ENCODE measurements at regions not wholly inside any gene's neighbourhood (a gene's known extent, or its start where the extent isn't known, plus 50 kb on each side); places are given as distances from the start of the nearest gene placed in this dataset.

DNA sequence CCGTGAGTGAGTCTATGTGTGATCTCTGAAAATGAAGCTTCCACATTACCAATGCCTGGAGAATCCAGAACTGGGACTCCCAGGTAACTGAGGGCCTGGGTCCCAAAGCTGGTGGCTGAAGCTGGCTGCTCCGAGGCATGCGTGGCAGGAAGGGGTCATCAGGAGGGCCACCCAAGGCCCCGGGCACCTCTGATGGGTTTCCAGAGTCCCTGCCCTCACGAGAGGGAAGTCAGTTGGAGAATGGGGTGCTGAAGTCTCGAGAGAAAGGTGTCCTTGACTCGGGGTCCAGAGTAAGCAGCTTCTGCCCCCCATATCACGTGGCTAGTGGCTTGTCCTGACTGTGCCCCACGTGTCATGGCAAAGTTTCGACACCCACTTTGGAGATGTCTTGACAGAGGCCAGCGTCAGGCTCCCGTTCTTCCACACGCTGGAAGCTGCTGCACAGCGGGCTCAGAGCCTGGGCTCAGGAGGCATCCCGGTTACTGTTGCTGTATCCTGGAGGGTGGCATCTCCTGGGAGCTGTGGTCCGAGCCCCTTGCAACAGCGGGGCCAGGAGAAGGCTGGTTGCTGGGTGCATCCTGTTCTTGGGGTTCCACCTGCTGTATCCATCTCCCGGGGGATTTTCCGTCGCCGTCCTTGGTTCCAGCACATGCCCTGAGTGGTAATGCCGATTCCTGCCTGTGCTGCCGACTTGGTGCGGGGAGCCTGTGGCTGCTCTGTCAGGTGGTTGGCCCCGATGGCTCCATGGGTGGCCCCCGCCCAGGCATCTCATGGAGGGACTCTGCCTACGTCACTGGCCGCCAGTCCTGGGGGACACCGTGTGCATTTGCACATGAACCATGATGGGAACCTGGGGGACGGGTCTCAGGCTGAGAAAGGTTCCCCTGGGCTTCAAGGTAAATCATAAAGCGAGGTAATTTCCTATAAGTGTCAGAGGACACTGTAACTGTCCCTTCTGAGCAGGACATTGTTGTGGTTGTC lies 183.3 kb upstream of the HDAC4 start:
- peaks cover 5% of the 10 kb centered on the region for H3K27me3 ChIP-seq (ENCODE audit: control insufficient read depth, insufficient read depth, low read length)
- H3K4me1 ChIP-seq (ENCODE audit: control insufficient read depth, insufficient read depth, low read length): no peaks in the 10 kb centered on the region
- H3K36me3 ChIP-seq (ENCODE audit: control insufficient read depth, insufficient read depth, low read length): no peaks in the 10 kb centered on the region
- H3K9ac ChIP-seq (ENCODE audit: low read length): no peak overlapping the region
- no peaks in the 10 kb centered on the region for H3K9me3 ChIP-seq (ENCODE audit: control insufficient read depth, low read length)
- H3K4me3 ChIP-seq (ENCODE audit: low read length): no peak overlapping the region

DNA sequence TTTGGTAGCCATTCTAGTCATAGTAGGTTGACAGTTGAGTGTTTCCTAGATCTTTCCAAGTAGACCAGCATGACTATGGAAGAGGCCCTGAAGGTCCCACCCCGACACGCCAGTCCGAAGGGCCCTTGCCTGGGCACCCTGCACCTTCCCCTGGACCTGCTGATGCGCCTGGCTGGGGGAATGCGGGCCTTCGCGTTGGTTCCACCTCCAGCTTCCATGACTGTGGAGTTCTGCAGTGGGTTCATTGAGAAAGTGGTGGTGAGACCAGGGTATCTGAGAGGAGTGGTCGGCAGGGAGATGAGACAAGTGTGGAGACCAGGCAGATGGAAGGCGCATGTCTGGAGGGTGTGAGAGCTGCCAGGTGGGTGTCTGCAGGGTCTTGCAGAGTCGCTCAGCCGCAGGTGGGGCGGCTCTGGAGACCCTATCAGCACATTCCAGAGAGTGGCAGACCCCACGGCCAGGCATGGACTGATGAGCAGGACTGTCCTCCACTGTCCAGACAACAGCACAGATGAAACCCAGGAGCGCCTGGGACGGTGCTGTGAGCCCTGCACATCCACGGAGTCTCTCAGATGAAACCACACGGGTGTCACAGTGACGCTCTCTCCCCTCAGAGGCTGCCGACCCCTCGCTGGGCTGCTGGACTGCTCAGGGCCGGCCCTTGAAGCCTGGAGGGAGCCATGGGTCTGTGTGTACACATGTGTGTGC lies 182.5 kb upstream of the HDAC4 start:
- H3K4me1 ChIP-seq (ENCODE audit: control insufficient read depth, insufficient read depth, low read length): no peaks in the 10 kb centered on the region
- peaks cover 5% of the 10 kb centered on the region for H3K27me3 ChIP-seq (ENCODE audit: control insufficient read depth, insufficient read depth, low read length)
- no peaks in the 10 kb centered on the region for H3K9me3 ChIP-seq (ENCODE audit: control insufficient read depth, low read length)

DNA sequence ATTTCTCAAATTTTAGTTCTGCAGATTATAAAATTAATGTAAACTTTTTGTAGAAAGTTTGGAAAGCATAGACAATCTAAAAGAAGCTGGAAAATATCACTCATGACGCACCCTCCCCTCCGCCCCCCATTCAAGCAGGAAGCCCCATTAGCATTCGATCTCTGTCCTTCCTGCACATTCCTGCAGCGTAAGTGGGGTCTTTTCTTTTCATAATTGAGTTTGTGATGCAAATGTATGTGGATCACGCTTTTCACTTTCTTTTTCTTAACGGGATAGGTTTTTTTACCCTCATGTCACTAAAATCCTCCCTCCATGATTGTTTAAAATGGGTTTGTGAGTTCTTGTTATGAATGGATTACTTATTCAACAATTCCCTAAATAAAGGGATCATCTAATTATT lies 181.7 kb upstream of the HDAC4 start:
- H3K36me3 ChIP-seq (ENCODE audit: control insufficient read depth, insufficient read depth, low read length): no peaks in the 10 kb centered on the region
- H3K4me3 ChIP-seq (ENCODE audit: low read length): no peak overlapping the region
- no peaks in the 10 kb centered on the region for H3K9me3 ChIP-seq (ENCODE audit: control insufficient read depth, low read length)
- H3K27me3 ChIP-seq (ENCODE audit: control insufficient read depth, insufficient read depth, low read length): peaks cover 7% of the 10 kb centered on the region
- H3K9ac ChIP-seq (ENCODE audit: low read length): no peak overlapping the region
- no peaks in the 10 kb centered on the region for H3K4me1 ChIP-seq (ENCODE audit: control insufficient read depth, insufficient read depth, low read length)

More for the DNA sequence above, 182.5 kb upstream of the HDAC4 start:
- no peak overlapping the region for H3K9ac ChIP-seq (ENCODE audit: low read length)
- H3K36me3 ChIP-seq (ENCODE audit: control insufficient read depth, insufficient read depth, low read length): no peaks in the 10 kb centered on the region
- no peak overlapping the region for H3K4me3 ChIP-seq (ENCODE audit: low read length)

DNA sequence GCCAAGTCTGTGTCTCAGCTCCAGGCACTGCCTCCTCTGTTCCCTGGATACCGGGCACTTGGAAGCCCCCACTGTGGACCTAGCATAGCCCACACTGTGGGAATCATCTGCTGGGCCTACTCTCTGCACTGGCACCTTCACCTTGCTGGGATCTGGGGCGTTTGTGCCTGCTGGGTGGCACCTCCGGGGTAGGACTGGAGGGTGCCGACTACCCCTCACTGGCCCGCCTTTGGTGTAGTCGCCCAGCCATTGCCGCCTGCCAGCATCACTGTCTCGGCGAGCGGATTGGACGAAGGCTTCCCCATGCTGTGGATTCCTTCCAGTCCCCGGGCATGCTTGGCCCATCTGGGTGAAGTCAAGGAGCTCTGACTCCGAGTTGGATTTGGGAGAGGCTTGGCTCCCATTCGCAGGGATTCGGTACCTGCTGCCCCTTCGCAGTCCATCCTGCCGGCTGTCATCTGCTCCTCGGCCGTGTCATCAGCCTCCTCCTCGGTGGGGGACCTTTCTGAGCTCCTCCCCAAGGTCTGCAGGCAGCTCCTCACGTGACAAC lies 180.6 kb upstream of the HDAC4 start:
- H3K36me3 ChIP-seq (ENCODE audit: control insufficient read depth, insufficient read depth, low read length): no peaks in the 10 kb centered on the region
- H3K4me3 ChIP-seq (ENCODE audit: low read length): no peak overlapping the region
- H3K9ac ChIP-seq (ENCODE audit: low read length): no peak overlapping the region
- no peaks in the 10 kb centered on the region for H3K9me3 ChIP-seq (ENCODE audit: control insufficient read depth, low read length)
- no peaks in the 10 kb centered on the region for H3K4me1 ChIP-seq (ENCODE audit: control insufficient read depth, insufficient read depth, low read length)
- peaks cover 14% of the 10 kb centered on the region for H3K27me3 ChIP-seq (ENCODE audit: control insufficient read depth, insufficient read depth, low read length)

DNA sequence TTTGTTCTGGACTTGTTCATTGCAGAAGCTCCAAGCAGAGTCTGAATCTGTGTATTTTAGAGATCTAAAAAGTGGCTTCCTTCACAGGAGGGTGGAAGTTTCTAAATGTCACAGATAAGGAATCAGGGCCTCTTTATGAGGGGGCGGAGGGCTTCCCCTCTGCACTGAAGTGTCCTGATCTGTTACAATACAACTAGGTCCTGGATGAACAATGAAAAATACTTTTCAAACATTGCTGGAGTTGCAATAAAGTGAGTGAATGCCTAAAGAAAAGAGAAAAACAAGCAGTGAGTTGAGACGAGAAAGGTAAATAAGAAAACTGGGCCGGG lies 179.3 kb upstream of the HDAC4 start:
- Histone ChIP-seq H3K4me3 (ENCODE audit: low read length) (no peak overlapping the region), H3K4me1 (ENCODE audit: control insufficient read depth, insufficient read depth, low read length) (no peaks in the 10 kb centered on the region), H3K9ac (ENCODE audit: low read length) (no peak overlapping the region)

DNA sequence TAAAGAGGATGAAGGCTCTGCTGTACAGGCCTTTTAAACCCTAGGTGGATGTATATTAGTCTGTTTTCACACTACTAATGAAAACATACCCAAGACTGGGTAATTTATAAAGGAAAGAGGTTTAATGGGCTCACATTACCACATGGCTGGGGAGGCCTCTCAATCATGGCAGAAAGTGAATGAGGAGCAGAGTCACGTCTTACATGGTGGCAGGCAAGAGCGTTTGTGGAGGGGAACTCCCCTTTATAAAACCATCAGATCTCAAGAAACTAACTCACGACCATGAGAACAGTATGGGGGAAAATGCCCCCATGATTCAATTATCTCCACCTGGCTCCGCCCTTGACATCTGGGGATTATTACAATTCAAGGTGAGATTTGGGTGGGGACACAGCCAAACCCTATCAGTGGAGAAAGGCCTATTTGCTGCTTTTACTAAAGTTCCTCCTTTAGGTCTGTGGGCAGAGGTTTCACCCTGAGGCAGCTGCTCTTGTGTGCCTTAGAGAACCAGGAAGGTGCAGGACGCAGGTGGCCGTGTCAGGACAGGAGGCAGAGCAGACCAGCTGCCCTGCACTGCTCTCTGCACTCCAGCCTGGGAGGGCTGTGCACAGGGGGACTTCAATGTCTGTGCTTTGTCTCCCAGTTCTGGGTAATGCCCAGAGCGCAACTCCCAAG lies 178.8 kb upstream of the HDAC4 start:
- no peak overlapping the region for H3K4me3 ChIP-seq (ENCODE audit: low read length)
- no peaks in the 10 kb centered on the region for H3K9me3 ChIP-seq (ENCODE audit: control insufficient read depth, low read length)
- H3K36me3 ChIP-seq (ENCODE audit: control insufficient read depth, insufficient read depth, low read length): no peaks in the 10 kb centered on the region
- no peak overlapping the region for H3K9ac ChIP-seq (ENCODE audit: low read length)
- H3K4me1 ChIP-seq (ENCODE audit: control insufficient read depth, insufficient read depth, low read length): no peaks in the 10 kb centered on the region
- H3K27me3 ChIP-seq (ENCODE audit: control insufficient read depth, insufficient read depth, low read length): peaks cover 20% of the 10 kb centered on the region

More for the DNA sequence above, 179.3 kb upstream of the HDAC4 start:
- H3K9me3 ChIP-seq (ENCODE audit: control insufficient read depth, low read length): no peaks in the 10 kb centered on the region
- H3K27me3 ChIP-seq (ENCODE audit: control insufficient read depth, insufficient read depth, low read length): peaks cover 18% of the 10 kb centered on the region
- H3K36me3 ChIP-seq (ENCODE audit: control insufficient read depth, insufficient read depth, low read length): no peaks in the 10 kb centered on the region

DNA sequence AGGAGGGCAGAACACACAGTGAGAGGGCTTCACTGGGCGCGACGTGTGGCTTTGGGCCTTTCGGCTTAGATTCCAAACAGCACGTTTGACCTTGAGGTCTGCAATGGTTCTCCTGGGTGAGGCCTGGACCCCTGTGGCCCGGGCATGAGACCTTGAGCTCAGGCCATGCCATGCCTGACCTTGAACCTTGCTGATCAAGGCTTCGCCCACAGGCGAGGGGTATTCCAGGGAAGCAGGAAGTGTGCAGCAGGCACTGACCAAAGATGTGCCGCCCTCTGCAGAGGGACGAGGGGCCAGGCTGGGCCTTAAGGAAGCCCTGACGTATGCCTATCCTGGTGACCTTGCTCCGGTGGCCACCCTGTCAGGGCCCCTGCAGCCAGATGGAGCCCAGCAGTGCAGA lies 178.3 kb upstream of the HDAC4 start:
- no peaks in the 10 kb centered on the region for H3K9me3 ChIP-seq (ENCODE audit: control insufficient read depth, low read length)
- no peaks in the 10 kb centered on the region for H3K4me1 ChIP-seq (ENCODE audit: control insufficient read depth, insufficient read depth, low read length)
- H3K36me3 ChIP-seq (ENCODE audit: control insufficient read depth, insufficient read depth, low read length): no peaks in the 10 kb centered on the region
- no peak overlapping the region for H3K4me3 ChIP-seq (ENCODE audit: low read length)
- peaks cover 26% of the 10 kb centered on the region for H3K27me3 ChIP-seq (ENCODE audit: control insufficient read depth, insufficient read depth, low read length)
- H3K9ac ChIP-seq (ENCODE audit: low read length): no peak overlapping the region

DNA sequence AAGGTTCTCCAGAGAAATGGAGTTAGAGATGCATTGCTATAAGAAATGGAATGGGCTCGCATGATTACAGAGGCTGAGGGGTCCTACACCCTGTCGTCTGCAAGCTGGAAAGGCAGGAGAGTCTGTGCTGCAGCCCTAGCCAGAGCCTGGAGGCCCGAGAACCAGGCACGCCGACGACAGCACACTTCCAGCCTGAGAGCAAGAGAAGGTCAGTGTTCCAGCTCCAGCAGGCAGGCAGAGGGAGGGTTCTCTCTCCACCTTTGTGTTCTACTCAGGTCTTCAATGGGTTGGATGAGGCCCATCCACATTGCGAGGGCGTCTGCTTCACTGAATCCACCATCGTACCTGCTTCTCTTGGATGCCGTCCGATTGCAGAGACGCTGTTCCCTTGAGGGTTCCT lies 177.6 kb upstream of the HDAC4 start:
- no peaks in the 10 kb centered on the region for H3K4me1 ChIP-seq (ENCODE audit: control insufficient read depth, insufficient read depth, low read length)
- peaks cover 26% of the 10 kb centered on the region for H3K27me3 ChIP-seq (ENCODE audit: control insufficient read depth, insufficient read depth, low read length)
- no peaks in the 10 kb centered on the region for H3K9me3 ChIP-seq (ENCODE audit: control insufficient read depth, low read length)
- H3K36me3 ChIP-seq (ENCODE audit: control insufficient read depth, insufficient read depth, low read length): no peaks in the 10 kb centered on the region
- H3K4me3 ChIP-seq (ENCODE audit: low read length): no peak overlapping the region
- no peak overlapping the region for H3K9ac ChIP-seq (ENCODE audit: low read length)

DNA sequence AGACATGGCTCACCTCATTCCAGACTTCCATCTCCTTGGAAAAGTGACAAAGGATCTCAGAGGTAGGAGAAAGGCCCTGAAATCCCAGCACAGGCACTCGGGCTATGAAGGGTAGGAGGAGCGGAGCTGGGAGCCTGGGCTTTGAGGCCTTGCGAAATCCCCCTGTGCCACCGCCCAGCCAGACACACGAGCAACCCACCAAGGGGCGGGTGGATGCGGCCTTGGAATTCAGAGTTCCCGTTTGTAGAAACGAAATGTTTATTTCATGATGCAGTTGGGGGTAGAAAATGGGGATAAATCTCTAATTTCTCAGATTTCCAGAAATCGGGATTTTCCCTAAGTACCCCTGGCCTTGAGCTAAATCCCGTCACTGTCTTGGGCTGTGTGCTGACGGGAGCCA lies 177.1 kb upstream of the HDAC4 start:
- H3K9me3 ChIP-seq (ENCODE audit: control insufficient read depth, low read length): no peaks in the 10 kb centered on the region
- H3K4me1 ChIP-seq (ENCODE audit: control insufficient read depth, insufficient read depth, low read length): no peaks in the 10 kb centered on the region

DNA sequence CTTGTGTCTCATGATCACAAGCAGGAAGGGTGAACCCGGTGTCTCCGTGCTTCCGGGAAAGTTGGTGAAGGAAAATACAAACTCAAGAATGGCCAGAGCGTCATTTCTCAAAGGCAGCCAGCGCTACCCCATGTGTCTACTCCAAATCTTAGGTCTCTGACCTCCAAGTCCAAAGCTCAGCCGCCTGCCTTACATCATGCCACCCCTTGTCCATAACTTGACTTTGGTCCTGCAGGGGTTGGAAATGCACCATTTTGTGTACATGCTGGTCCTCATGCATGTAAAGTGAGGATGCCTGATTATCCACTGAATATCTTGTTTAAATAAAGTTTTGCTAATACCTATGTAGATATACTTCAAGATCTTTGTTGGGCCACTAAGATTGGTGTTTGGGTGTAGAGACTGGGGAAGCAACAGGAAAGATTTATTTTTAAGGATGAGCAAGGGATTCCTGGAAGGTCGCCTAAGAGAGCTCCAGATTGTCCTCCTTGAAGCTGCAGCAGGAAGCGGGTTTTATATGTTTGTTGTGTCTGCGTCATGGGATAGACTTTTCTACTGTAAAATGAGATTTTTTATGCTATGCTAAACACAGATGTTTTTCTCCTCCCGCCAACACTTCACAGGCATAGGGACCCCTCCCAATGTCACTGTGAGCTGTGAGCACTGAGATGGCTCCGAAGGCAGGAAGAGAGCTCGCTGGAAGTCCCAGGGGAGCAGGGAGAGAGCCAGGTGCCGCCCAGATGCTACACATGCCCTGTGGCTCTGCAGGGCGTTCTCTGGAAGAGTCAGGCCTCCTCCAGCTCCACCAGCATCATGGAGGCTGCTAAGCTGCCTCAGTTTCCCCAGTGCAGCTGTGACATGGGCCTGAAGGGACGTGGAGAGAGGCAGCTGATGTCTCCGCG lies 176.2 kb upstream of the HDAC4 start:
- no peak overlapping the region for H3K9ac ChIP-seq (ENCODE audit: low read length)
- H3K9me3 ChIP-seq (ENCODE audit: control insufficient read depth, low read length): no peaks in the 10 kb centered on the region
- no peaks in the 10 kb centered on the region for H3K36me3 ChIP-seq (ENCODE audit: control insufficient read depth, insufficient read depth, low read length)

More for the DNA sequence above, 177.1 kb upstream of the HDAC4 start:
- H3K9ac ChIP-seq (ENCODE audit: low read length): no peak overlapping the region
- no peaks in the 10 kb centered on the region for H3K36me3 ChIP-seq (ENCODE audit: control insufficient read depth, insufficient read depth, low read length)
- peaks cover 25% of the 10 kb centered on the region for H3K27me3 ChIP-seq (ENCODE audit: control insufficient read depth, insufficient read depth, low read length)
- no peak overlapping the region for H3K4me3 ChIP-seq (ENCODE audit: low read length)

DNA sequence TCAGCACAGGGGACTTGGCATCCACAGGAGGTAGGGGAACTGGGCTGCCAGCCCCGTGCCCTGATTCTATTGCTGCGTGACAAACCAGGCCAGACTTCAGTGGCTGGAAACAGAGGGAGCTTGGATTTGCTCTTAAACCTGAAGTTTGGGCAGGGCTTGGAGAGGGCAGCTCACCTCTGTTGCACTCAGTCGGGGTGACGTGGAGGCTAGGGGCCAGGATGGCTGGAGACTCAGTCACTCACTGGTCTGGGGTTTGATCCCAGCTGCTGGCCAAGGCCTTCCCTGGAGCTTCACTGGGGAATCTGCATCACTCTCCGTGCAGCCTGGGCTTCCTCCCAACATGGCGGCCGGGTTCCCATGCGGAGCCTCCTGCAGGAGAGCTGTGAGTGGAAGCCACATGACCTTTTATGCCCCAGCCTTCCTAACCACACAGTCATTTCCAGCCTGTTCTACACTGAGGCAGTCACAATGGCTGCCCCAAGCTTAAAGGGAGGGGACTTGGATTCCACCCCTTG lies 175.2 kb upstream of the HDAC4 start:
- no peaks in the 10 kb centered on the region for H3K9me3 ChIP-seq (ENCODE audit: control insufficient read depth, low read length)
- no peaks in the 10 kb centered on the region for H3K36me3 ChIP-seq (ENCODE audit: control insufficient read depth, insufficient read depth, low read length)
- no peak overlapping the region for H3K4me3 ChIP-seq (ENCODE audit: low read length)
- H3K4me1 ChIP-seq (ENCODE audit: control insufficient read depth, insufficient read depth, low read length): no peaks in the 10 kb centered on the region
- no peak overlapping the region for H3K9ac ChIP-seq (ENCODE audit: low read length)
- peaks cover 25% of the 10 kb centered on the region for H3K27me3 ChIP-seq (ENCODE audit: control insufficient read depth, insufficient read depth, low read length)

More for the DNA sequence above, 176.2 kb upstream of the HDAC4 start:
- no peaks in the 10 kb centered on the region for H3K4me1 ChIP-seq (ENCODE audit: control insufficient read depth, insufficient read depth, low read length)
- H3K4me3 ChIP-seq (ENCODE audit: low read length): no peak overlapping the region
- H3K27me3 ChIP-seq (ENCODE audit: control insufficient read depth, insufficient read depth, low read length): peaks cover 25% of the 10 kb centered on the region
